ENCODE measurements at regions not wholly inside any gene's neighbourhood (a gene's known extent, or its start where the extent isn't known, plus 50 kb on each side); places are given as distances from the start of the nearest gene placed in this dataset.
A peak's percentile ranks its signal among the peaks of the same experiment; 100 is the strongest.

DNA sequence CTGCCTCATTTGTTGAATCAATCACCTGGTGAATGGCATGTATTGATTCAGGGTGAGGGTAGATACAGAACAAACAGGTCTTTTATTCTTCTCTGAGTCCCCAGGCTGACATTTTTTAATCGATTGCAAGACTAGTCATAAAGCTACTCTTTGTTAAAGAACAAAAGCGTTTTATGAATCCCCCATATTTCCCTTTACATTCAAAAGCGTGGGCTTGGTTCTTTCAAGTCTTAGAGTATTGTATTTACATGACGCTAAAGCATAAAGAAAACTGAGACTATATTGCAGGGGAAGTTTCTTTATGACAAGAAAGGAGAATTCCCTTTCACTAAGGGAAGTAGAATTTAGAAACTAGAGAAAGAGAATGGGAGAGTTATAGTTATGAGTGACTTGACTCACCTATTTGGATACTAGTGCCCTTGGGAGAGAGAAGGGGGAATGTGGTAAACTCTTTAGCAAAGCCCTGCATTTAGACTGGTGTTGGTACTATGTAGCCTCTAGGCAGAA lies 69.3 kb upstream of the PDE5A start (continued):
- TF ChIP-seq ZFP41 (CRISPR knock-in tag; IDR thresholded peaks at IDR 0.05; ENCODE audit: borderline replicate concordance) (no peak), ELF4 (CRISPR knock-in tag; IDR thresholded peaks at IDR 0.05; ENCODE audit: borderline replicate concordance) (no peak), KDM1A (CRISPR knock-in tag; IDR thresholded peaks at IDR 0.05) (no peak), SOX5 (CRISPR knock-in tag; IDR thresholded peaks at IDR 0.05; ENCODE audit: borderline replicate concordance) (peak; percentile 32; the same call in 1 of the 2 replicates), BCL6 (CRISPR knock-in tag; IDR thresholded peaks at IDR 0.05) (0 out of 2 replicates have a peak, but pooled peaks have one; percentile 10), ATF7 (IDR thresholded peaks at IDR 0.05) (no peak), ATF7 (CRISPR knock-in tag; IDR thresholded peaks at IDR 0.05) (no peak), TOE1 (CRISPR knock-in tag; IDR thresholded peaks at IDR 0.05) (no peak), RCOR2 (CRISPR knock-in tag; IDR thresholded peaks at IDR 0.05) (no peak), PHF20 (CRISPR knock-in tag; IDR thresholded peaks at IDR 0.05) (no peak), ARID5B (CRISPR knock-in tag; IDR thresholded peaks at IDR 0.05) (0 out of 2 replicates have a peak, but pooled peaks have one; percentile 15), ZNF615 (CRISPR knock-in tag; IDR thresholded peaks at IDR 0.05; ENCODE audit: borderline replicate concordance) (no peak), HNRNPK (IDR thresholded peaks at IDR 0.05; ENCODE audit: low read depth, low read length, poor library complexity, severe bottlenecking) (no peak), GATAD2A (CRISPR knock-in tag; IDR thresholded peaks at IDR 0.05) (peak; percentile 39; the same call in 1 of the 2 replicates), NBN (conservative IDR thresholded peaks at IDR 0.05) (no peak), ZNF350 (CRISPR knock-in tag; IDR thresholded peaks at IDR 0.05; ENCODE audit: borderline replicate concordance, low read depth) (no peak), SSRP1 (CRISPR knock-in tag; IDR thresholded peaks at IDR 0.05) (no peak), SOX13 (IDR thresholded peaks at IDR 0.05) (no peak), SOX13 (CRISPR knock-in tag; conservative IDR thresholded peaks at IDR 0.05 in 1 of 2, IDR thresholded peaks at IDR 0.05 in 1 of 2) (peak in 1 of 2 experiments; percentile 63; a peak in 2 of 4 replicates)
- TF ChIP-seq, protein P1, sequence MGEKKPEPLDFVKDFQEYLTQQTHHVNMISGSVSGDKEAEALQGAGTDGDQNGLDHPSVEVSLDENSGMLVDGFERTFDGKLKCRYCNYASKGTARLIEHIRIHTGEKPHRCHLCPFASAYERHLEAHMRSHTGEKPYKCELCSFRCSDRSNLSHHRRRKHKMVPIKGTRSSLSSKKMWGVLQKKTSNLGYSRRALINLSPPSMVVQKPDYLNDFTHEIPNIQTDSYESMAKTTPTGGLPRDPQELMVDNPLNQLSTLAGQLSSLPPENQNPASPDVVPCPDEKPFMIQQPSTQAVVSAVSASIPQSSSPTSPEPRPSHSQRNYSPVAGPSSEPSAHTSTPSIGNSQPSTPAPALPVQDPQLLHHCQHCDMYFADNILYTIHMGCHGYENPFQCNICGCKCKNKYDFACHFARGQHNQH (CRISPR knock-in tag; IDR thresholded peaks at IDR 0.05), result no peak
- TF ChIP-seq, protein P2, sequence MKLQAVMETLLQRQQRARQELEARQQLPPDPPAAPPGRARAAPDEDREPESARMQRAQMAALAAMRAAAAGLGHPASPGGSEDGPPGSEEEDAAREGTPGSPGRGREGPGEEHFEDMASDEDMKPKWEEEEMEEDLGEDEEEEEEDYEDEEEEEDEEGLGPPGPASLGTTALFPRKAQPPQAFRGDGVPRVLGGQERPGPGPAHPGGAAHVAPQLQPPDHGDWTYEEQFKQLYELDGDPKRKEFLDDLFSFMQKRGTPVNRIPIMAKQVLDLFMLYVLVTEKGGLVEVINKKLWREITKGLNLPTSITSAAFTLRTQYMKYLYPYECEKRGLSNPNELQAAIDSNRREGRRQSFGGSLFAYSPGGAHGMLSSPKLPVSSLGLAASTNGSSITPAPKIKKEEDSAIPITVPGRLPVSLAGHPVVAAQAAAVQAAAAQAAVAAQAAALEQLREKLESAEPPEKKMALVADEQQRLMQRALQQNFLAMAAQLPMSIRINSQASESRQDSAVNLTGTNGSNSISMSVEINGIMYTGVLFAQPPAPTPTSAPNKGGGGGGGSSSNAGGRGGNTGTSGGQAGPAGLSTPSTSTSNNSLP (IDR thresholded peaks at IDR 0.05; ENCODE audit: low read depth, low read length), result no peak
- TF ChIP-seq, protein P3, sequence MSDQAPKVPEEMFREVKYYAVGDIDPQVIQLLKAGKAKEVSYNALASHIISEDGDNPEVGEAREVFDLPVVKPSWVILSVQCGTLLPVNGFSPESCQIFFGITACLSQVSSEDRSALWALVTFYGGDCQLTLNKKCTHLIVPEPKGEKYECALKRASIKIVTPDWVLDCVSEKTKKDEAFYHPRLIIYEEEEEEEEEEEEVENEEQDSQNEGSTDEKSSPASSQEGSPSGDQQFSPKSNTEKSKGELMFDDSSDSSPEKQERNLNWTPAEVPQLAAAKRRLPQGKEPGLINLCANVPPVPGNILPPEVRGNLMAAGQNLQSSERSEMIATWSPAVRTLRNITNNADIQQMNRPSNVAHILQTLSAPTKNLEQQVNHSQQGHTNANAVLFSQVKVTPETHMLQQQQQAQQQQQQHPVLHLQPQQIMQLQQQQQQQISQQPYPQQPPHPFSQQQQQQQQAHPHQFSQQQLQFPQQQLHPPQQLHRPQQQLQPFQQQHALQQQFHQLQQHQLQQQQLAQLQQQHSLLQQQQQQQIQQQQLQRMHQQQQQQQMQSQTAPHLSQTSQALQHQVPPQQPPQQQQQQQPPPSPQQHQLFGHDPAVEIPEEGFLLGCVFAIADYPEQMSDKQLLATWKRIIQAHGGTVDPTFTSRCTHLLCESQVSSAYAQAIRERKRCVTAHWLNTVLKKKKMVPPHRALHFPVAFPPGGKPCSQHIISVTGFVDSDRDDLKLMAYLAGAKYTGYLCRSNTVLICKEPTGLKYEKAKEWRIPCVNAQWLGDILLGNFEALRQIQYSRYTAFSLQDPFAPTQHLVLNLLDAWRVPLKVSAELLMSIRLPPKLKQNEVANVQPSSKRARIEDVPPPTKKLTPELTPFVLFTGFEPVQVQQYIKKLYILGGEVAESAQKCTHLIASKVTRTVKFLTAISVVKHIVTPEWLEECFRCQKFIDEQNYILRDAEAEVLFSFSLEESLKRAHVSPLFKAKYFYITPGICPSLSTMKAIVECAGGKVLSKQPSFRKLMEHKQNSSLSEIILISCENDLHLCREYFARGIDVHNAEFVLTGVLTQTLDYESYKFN (CRISPR knock-in tag; conservative IDR thresholded peaks at IDR 0.05), result 0 out of 2 replicates have a peak, but pooled peaks have one; percentile 37
